IPS DF 6.9 (cell line): ENCODE measurements at regions not wholly inside any gene's neighbourhood (a gene's known extent, or its start where the extent isn't known, plus 50 kb on each side); places are given as distances from the start of the nearest gene placed in this dataset.
"Not testable (repeated sequence)": the region's sequence is repeated elsewhere in the genome, so short reads cannot be mapped to it uniquely, and the experiment has no call there.

ENCODE experiments used
- DNase-seq: peaks from one replicate; pipeline ENCODE4 v3.0.0-alpha.2; 2013; ENCODE audit warnings: low read depth, low spot score
- H3K27ac ChIP-seq: one replicate; pipeline ENCODE4 v1.5.1; 2013; ENCODE audit warnings: low read length, control low read depth
- H3K27me3 ChIP-seq: 2 replicates; pipeline ENCODE4 v1.6.1; 2013; ENCODE audit warnings: mild to moderate bottlenecking, low read length; ENCODE audit not compliant: control insufficient read depth, insufficient read depth
- H3K36me3 ChIP-seq: 2 replicates; pipeline ENCODE4 v1.6.1; 2013; ENCODE audit warnings: low read length; ENCODE audit not compliant: control insufficient read depth, insufficient read depth
- H3K4me1 ChIP-seq: 2 replicates; pipeline ENCODE4 v1.6.1; 2013; ENCODE audit warnings: low read length; ENCODE audit not compliant: control insufficient read depth, insufficient read depth
- H3K4me3 ChIP-seq: 2 replicates; pipeline ENCODE4 v1.5.1; 2013; ENCODE audit warnings: mild to moderate bottlenecking, low read length
- H3K9me3 ChIP-seq: 2 replicates; pipeline ENCODE4 v1.6.1; 2013; ENCODE audit warnings: low read length, inconsistent platforms; ENCODE audit not compliant: control insufficient read depth, insufficient read depth
- WGBS: extraction: QIAGEN DNeasy Blood & Tissue Kit; methylation state at CpG from one replicate; pipeline ENCODE4 v1.1.7; 2013; ENCODE audit warnings: mixed read lengths, missing lambda C conversion rate; ENCODE audit not compliant: insufficient read length, insufficient coverage; 5-methylcytosine and 5-hydroxymethylcytosine counted together

DNA sequence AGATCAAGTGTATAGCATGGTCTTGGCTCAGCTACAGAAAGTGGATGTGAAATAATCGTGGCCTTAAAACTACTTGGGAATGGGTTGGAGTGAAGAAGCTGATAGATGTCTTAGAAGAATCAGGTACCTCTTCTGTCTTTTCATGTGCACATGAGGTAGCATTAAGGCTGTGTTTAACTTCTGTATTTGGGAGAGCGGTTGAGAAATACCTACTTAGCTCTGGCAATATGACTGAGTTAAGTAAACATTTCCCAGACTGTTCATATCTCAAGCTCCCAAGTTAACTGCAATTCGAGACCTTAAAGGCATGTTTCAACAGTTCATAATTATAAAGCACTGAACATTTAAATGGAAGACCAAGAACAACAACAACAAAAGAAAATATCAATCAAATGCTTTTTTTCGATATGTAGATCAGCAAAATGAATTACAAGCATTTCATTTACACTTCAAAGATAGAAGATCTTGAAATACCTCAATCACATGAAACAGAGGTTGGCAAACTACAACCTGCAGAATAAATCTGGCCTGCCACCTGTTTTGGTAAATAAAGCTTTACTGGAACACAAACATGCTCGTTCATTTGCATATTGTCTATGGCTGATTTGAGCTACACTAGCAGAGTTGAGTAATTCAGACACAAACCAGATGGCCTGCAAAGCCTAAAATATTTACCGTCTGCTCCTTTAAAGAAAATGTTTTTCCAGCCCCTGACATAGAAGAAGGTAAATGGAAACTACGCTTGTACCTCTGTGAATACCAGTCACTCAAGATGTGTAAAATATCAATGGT lies 337.1 kb upstream of the GLI3 start:
- no peaks in the 10 kb centered on the region for H3K27me3 ChIP-seq
- no peak overlapping the region for H3K27ac ChIP-seq
- no CpG with 5 or more reads among the region's 7 CpGs for WGBS
- no peaks in the 10 kb centered on the region; the same call in 1 of the 2 replicates for H3K9me3 ChIP-seq
- no peak for DNase-seq
- no peaks in the 10 kb centered on the region for H3K4me1 ChIP-seq
- no peak overlapping the region for H3K4me3 ChIP-seq
- no peaks in the 10 kb centered on the region for H3K36me3 ChIP-seq

DNA sequence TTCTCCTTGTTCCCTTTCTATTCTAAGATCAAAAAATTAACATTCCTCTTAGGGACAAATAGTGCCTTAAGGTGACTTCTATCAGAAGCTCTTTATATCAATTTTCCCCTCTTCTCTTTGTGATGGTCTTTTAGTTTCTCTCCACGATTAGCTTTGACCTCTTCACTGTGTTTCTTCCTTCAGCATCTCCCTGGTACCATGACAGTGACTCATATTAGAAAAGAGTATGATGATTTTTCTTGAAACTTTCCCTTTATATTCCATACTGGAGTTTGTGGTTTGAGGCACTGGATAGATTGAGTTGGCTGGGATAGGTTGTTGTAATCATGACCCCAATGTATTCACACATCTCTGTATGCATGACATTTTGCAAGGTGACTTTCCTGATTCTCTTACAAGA lies 335.6 kb upstream of the GLI3 start:
- H3K4me3 ChIP-seq, result no peak overlapping the region
- no CpG with 5 or more reads among the region's 1 CpG for WGBS
- H3K4me1 ChIP-seq, result no peaks in the 10 kb centered on the region
- H3K9me3 ChIP-seq, result no peaks in the 10 kb centered on the region
- no peaks in the 10 kb centered on the region for H3K36me3 ChIP-seq
- no peaks in the 10 kb centered on the region for H3K27me3 ChIP-seq
- no peak for DNase-seq
- H3K27ac ChIP-seq, result no peak overlapping the region

DNA sequence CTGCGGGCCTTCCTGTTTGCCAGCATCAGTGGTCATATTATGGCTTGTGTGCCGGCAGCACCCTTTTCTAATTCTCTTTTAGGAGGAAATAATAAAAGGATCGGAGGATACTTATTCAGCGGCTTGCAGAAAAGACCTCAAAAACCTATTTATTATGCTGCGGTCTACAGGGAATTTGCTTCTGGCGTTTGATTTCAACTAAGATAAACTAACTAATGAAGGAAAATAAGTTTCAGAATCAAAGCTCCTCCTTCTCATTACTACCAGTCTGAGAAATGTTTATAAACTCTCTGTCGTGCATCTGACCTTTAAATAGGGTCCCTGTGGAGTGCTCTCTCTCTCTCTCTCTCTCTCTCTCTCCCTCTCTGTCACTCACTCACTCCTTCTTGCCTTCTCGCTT lies 335.0 kb upstream of the GLI3 start:
- no peak for DNase-seq
- no peaks in the 10 kb centered on the region for H3K4me1 ChIP-seq
- no peak overlapping the region for H3K4me3 ChIP-seq
- 100% methylated on average over 1 of the region's 8 CpGs for WGBS
- no peaks in the 10 kb centered on the region for H3K27me3 ChIP-seq
- no peak overlapping the region for H3K27ac ChIP-seq
- H3K9me3 ChIP-seq, result no peaks in the 10 kb centered on the region
- no peaks in the 10 kb centered on the region for H3K36me3 ChIP-seq

DNA sequence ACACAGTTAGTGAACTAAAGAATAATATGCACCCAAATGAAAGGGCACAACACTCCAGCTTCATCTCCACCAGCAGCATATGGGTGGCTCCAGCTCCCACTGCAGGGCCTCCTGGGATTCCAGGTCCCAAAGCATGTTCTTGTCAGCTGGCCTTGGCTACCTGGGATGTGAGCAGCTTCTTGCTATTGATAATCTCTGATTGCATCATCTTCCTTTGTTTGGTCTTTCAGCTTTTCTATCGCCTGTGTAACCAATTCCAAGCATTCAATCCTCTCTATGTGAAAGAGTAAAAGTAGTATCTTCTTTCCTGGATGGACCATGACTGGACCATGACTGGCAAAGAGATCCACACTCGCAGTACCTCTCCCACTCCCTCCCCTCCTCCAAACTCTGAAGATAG lies 333.9 kb upstream of the GLI3 start:
- Histone ChIP-seq H3K4me1 (no peaks in the 10 kb centered on the region), H3K9me3 (no peaks in the 10 kb centered on the region), H3K27ac (no peak overlapping the region), H3K36me3 (no peaks in the 10 kb centered on the region), H3K27me3 (no peaks in the 10 kb centered on the region), H3K4me3 (no peak overlapping the region)
- WGBS, result no CpG with 5 or more reads among the region's 2 CpGs
- no peak for DNase-seq

DNA sequence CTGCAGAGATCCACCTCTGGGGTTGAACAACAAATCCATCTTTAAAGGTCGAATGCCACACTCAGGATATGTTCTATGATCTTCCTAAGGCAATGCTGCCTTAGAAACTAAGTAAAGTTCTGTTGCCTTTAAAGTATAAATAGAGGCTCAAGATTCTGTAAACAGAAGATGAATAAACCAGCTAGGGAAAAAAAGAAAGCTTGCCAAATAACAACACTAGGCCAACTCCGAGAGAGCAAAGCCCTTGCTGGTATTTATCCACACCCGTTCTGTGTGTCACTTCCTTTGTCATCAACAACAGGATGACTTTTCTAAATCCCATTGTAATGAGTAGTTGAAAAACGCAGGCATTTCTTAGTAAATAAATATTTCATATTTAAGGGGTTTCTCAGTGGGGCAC lies 330.0 kb upstream of the GLI3 start:
- Histone ChIP-seq H3K27me3 (no peaks in the 10 kb centered on the region), H3K4me3 (no peak overlapping the region), H3K4me1 (no peaks in the 10 kb centered on the region), H3K27ac (no peak overlapping the region), H3K36me3 (no peaks in the 10 kb centered on the region), H3K9me3 (no peaks in the 10 kb centered on the region)
- no CpG with 5 or more reads among the region's 4 CpGs for WGBS
- no peak for DNase-seq

DNA sequence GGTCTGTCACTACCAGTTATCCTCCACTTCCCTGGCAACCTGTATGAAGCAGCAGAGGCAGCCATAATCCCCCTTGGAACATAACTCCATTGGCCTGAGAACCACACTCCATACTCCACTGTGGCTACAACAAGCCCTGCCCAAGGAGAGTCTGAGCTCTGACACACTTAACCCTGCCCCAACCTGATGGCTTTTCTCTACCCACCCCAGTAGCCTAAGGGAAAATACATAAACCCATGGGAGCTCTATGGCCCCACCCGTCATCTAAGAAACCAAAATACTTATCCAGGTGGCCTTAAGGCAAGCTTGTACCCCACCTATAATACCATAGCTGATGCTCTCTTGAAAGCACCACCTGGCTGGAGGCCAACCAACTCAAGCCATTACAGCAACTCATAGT lies 324.8 kb upstream of the GLI3 start:
- Histone ChIP-seq H3K27ac (no peak overlapping the region), H3K27me3 (no peaks in the 10 kb centered on the region), H3K4me1 (no peaks in the 10 kb centered on the region), H3K4me3 (no peak overlapping the region), H3K9me3 (no peaks in the 10 kb centered on the region), H3K36me3 (no peaks in the 10 kb centered on the region)
- no CpG with 5 or more reads among the region's 1 CpG for WGBS
- DNase-seq, result no peak

DNA sequence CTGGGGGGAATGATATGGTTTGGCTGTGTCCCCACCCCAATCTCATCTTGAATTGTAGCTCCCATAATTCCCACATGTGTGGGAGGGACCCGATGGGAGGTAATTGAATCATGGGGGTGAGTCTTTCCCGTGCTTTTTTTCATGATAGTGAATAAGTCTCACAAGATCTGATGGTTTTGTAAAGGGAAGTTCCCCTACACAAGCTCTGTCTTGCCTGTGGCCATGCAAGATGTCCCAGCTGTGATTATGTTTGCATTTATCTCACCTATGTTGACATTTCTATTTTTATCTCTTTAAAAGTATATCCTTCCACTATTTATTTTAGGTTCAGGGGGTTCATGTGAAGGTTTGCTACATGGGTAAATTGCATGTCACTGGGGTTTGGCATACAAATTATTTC lies 323.9 kb upstream of the GLI3 start:
- no peak overlapping the region for H3K4me3 ChIP-seq
- no CpG with 5 or more reads among the region's 2 CpGs for WGBS
- H3K36me3 ChIP-seq, result no peaks in the 10 kb centered on the region
- no peaks in the 10 kb centered on the region for H3K9me3 ChIP-seq
- H3K27me3 ChIP-seq, result no peaks in the 10 kb centered on the region
- no peaks in the 10 kb centered on the region for H3K4me1 ChIP-seq
- H3K27ac ChIP-seq, result no peak overlapping the region
- no peak for DNase-seq

DNA sequence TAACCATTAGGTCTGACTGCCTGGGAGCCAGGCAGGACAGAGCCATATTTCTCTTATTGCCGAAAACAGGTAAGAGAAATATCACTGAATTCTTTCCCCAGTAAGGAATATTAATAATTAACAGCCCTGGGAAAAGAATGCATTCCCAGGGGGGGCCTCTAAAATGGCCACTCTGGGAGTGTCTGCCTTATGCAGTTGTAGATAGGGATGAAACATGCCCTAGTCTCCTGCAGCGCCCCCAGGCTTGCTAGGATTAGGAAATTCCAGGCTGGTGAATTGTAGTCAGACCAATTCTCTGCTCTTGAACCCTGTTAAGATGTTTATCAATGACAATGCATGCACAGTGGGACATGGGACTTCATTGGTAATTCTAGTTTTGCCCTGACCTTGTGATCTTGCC lies 317.9 kb upstream of the GLI3 start:
- H3K9me3 ChIP-seq, H3K4me3 ChIP-seq, H3K27me3 ChIP-seq, H3K36me3 ChIP-seq, DNase-seq, H3K27ac ChIP-seq, H3K4me1 ChIP-seq: not testable (repeated sequence)
- WGBS, result no CpG with 5 or more reads among the region's 2 CpGs

DNA sequence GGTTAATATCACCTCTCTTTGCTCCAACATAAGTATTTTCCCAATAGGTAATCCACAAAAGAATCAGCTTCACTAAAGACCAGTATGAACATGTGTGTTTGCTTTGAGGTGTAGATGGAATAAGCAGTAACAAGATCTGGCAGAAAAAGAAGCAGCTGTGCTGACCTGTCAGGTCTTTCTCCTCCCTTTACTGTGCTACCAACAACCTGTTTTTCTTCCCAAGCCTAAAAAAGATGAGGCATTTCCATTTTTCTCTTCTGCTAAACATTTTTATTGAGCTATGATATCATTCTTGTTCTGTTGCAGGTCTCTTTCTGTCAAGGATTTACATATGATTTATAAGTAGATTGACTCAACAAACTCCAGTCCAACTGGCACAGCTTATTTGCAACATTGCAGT lies 315.2 kb upstream of the GLI3 start:
- Histone ChIP-seq H3K36me3 (no peaks in the 10 kb centered on the region), H3K4me1 (no peaks in the 10 kb centered on the region), H3K27me3 (no peaks in the 10 kb centered on the region), H3K27ac (no peak overlapping the region), H3K9me3 (peaks cover 3% of the 10 kb centered on the region; the same call in 1 of the 2 replicates), H3K4me3 (no peak overlapping the region)
- DNase-seq, result no peak

DNA sequence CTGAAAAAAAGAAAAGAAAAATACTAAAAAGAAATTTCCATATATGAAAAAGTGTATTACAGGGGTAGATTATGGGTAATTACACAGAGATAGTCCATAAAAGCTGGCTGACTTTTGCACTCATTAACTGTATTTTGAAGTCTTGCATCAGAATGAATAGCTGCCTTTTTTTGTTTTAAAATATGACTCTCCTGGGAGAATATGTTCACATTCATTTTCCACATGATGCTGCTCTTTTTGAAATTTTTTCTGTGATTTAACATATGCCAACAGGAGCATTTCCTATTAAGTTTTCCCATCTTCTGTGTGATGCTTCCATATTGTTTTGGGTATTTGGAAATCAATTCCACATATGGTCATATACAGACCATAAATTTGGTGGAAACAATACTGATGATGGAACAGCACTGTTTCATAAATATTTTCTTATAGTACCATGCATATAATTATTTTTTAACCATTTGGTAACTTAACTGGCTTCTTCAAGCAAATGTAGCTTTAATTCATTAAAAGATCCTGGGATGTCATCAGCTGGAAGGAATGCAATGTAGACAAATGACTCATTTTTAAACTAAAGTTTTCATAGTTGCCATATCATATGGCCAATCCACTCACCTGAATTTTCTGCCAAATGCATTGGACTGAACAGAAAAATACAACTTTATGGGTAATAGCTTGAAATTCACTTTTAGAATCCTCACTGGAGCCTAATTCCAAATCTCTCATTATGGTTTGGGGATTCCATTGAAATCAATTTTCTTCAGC lies 313.9 kb upstream of the GLI3 start:
- Histone ChIP-seq H3K4me1 (no peaks in the 10 kb centered on the region), H3K4me3 (no peak overlapping the region), H3K9me3 (peaks cover 3% of the 10 kb centered on the region; the same call in 1 of the 2 replicates), H3K27me3 (no peaks in the 10 kb centered on the region), H3K36me3 (no peaks in the 10 kb centered on the region), H3K27ac (no peak overlapping the region)
- DNase-seq, result no peak
